C4-2B (cell line): ENCODE measurements at regions not wholly inside any gene's neighbourhood (a gene's known extent, or its start where the extent isn't known, plus 50 kb on each side); places are given as distances from the start of the nearest gene placed in this dataset.

ENCODE experiments used
- CTCF ChIP-seq: fragments of 450-650 bp; conservative IDR thresholded peaks from 2 replicates; pipeline ENCODE4 v1.5.1; 2017; ENCODE audit warnings: mild to moderate bottlenecking
- ZFX ChIP-seq: fragments of 450-650 bp; IDR thresholded peaks from 2 replicates; pipeline ENCODE4 v1.6.1; 2017

GRCh38 chr2:181367411-181367810 is 89.8 kb upstream of the ITGA4 start:
- TF ChIP-seq CTCF = no peak
- no peak for TF ChIP-seq ZFX
